ENCODE measurements at regions not wholly inside any gene's neighbourhood (a gene's known extent, or its start where the extent isn't known, plus 50 kb on each side); places are given as distances from the start of the nearest gene placed in this dataset.

GRCh38 chr7:115825456-115826115, 205.0 kb downstream of the TFEC start:
- no peak for DNase-seq (ENCODE audit: low read depth in 2 of 2)
- no peak overlapping the region for H3K4me3 ChIP-seq (replicated peaks in 1 of 2; ENCODE audit: low read depth in 2 of 2, low read length in 2 of 2)
- TF ChIP-seq CTCF (IDR thresholded peaks at IDR 0.05; ENCODE audit: low read depth, low read length) = no peak

GRCh38 chr7:115822801-115823200, 207.8 kb downstream of the TFEC start:
- no peak overlapping the region for H3K4me3 ChIP-seq (replicated peaks in 1 of 2; ENCODE audit: low read depth in 2 of 2, low read length in 2 of 2)
- TF ChIP-seq CTCF (IDR thresholded peaks at IDR 0.05; ENCODE audit: low read depth, low read length) = no peak
- DNase-seq (ENCODE audit: low read depth in 2 of 2) = no peak

- no peak overlapping the region for H3K4me3 ChIP-seq (replicated peaks in 1 of 2; ENCODE audit: low read depth in 2 of 2, low read length in 2 of 2)
- TF ChIP-seq CTCF (IDR thresholded peaks at IDR 0.05; ENCODE audit: low read depth, low read length) = no peak
- no peak for DNase-seq (ENCODE audit: low read depth in 2 of 2)
These were observed 208.2 kb downstream of the TFEC start for GRCh38 chr7:115822380-115822779.

GRCh38 chr7:115816318-115816974, 214.1 kb downstream of the TFEC start:
- no peak for TF ChIP-seq CTCF (IDR thresholded peaks at IDR 0.05; ENCODE audit: low read depth, low read length)
- no peak for DNase-seq (ENCODE audit: low read depth in 2 of 2)
- no peak overlapping the region for H3K4me3 ChIP-seq (replicated peaks in 1 of 2; ENCODE audit: low read depth in 2 of 2, low read length in 2 of 2)

DNA sequence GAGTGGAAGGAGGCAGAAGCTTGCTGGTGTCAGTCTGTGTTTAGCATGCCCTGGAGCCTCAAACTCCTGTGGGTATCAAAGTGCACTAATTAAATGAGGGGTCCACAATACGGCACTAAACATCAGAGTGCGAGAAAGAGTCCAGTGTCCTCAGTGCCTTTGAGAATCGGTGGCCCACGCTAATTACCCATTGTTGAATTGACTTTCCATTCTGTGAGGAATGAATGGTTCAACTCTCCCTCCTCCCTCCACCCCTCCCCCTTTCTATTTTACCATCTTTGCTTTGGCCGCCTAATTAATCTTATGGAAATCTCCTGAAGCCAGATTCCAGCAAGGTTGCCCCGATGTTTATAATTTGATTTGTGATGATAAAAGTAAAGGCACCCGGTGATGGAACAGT, 217.8 kb downstream of the TFEC start:
- no peak for DNase-seq (ENCODE audit: low read depth in 2 of 2)
- TF ChIP-seq CTCF (IDR thresholded peaks at IDR 0.05; ENCODE audit: low read depth, low read length) = no peak

GRCh38 chr7:115805458-115805857, 225.1 kb downstream of the TFEC start:
- H3K4me3 ChIP-seq (replicated peaks in 1 of 2; ENCODE audit: low read depth in 2 of 2, low read length in 2 of 2) = no peak overlapping the region
- TF ChIP-seq CTCF (IDR thresholded peaks at IDR 0.05; ENCODE audit: low read depth, low read length) = no peak

More for the DNA sequence above, 217.8 kb downstream of the TFEC start:
- H3K4me3 ChIP-seq (replicated peaks in 1 of 2; ENCODE audit: low read depth in 2 of 2, low read length in 2 of 2) = no peak overlapping the region

More at GRCh38 chr7:115805458-115805857, 225.1 kb downstream of the TFEC start:
- DNase-seq (ENCODE audit: low read depth in 2 of 2) = peak in 1 of 2 donors; percentile 12
